ENCODE measurements at regions not wholly inside any gene's neighbourhood (a gene's known extent, or its start where the extent isn't known, plus 50 kb on each side); places are given as distances from the start of the nearest gene placed in this dataset.

DNA sequence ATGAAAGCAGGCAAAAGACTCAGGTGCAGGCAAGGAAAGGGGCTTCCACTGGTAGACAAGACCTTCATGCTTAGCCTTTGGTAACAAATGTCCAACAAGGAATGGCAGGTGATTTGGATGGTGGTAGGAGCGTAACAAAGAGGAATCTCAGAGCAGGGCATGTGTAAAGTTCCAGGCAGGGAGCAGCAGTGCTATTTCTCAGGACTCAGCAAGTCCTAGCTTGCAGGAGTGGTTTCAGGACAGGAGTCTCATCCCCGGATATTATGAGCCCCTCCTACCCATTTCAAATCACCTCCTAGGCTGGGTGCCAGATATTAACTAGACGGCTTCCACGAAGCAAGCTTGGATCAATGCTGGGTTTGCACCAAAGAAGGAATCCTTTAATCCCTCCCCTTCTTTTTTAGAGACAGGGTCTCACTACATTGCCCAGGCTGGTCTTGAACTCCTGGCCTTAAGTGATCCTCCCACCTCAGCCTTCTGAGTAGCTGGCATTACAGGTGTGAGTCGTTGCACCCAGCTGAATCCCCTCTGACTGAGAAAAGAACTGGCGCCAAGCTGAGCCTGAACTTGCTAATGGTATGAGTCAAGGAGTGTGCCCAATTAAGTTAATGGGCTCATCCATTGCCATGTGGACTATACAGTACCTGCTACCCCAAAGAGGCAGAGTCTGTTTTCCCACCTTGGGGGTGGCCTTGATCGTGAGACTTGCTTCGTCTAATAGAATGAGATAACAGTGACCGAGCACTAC is 190.3 kb downstream of the ARL4C start:
- Histone ChIP-seq H3K4me1 (ENCODE audit: control insufficient read depth, insufficient read depth, low read length) (peaks cover 21% of the 10 kb centered on the region), H3K9ac (ENCODE audit: low read length) (no peak overlapping the region), H3K9me3 (ENCODE audit: control insufficient read depth, insufficient read depth, low read depth, low read length) (peaks cover 4% of the 10 kb centered on the region), H3K4me3 (ENCODE audit: low read depth, low read length) (no peak overlapping the region), H3K36me3 (ENCODE audit: control insufficient read depth, insufficient read depth, low read length) (no peaks in the 10 kb centered on the region), H3K27ac (ENCODE audit: low read depth, low read length) (no peak overlapping the region), H3K27me3 (ENCODE audit: control insufficient read depth, insufficient read depth, low read length) (no peaks in the 10 kb centered on the region)

GRCh38 chr2:234305846-234306245 is 191.0 kb downstream of the ARL4C start:
- Histone ChIP-seq H3K27ac (ENCODE audit: low read depth, low read length) (no peak overlapping the region), H3K4me1 (ENCODE audit: control insufficient read depth, insufficient read depth, low read length) (peaks cover 21% of the 10 kb centered on the region)

DNA sequence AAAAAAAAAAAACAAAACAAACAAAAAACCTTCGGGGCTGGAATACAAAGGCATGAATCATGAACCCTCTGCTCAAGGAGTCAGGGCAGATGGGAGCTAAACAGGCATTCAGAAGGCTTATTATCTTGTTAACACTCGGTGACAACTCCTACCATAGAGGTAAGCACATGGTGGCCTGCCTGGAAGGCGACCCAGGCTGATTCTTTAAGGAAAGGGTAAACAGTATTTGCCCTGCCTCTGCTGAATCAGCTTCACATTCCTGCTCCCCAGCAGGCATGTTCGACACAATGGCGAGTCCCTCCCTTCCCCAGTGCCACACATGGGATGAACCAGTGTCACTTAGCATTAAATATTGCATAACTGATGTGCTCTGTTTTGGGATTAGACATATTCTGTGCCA is 191.9 kb downstream of the ARL4C start:
- Histone ChIP-seq H3K4me3 (ENCODE audit: low read depth, low read length) (no peak overlapping the region), H3K9me3 (ENCODE audit: control insufficient read depth, insufficient read depth, low read depth, low read length) (peaks cover 4% of the 10 kb centered on the region), H3K27ac (ENCODE audit: low read depth, low read length) (no peak overlapping the region), H3K27me3 (ENCODE audit: control insufficient read depth, insufficient read depth, low read length) (no peaks in the 10 kb centered on the region), H3K36me3 (ENCODE audit: control insufficient read depth, insufficient read depth, low read length) (no peaks in the 10 kb centered on the region), H3K9ac (ENCODE audit: low read length) (no peak overlapping the region), H3K4me1 (ENCODE audit: control insufficient read depth, insufficient read depth, low read length) (peaks cover 21% of the 10 kb centered on the region)

More at GRCh38 chr2:234305846-234306245, 191.0 kb downstream of the ARL4C start:
- H3K9ac ChIP-seq (ENCODE audit: low read length): no peak overlapping the region
- peaks cover 4% of the 10 kb centered on the region for H3K9me3 ChIP-seq (ENCODE audit: control insufficient read depth, insufficient read depth, low read depth, low read length)
- no peak overlapping the region for H3K4me3 ChIP-seq (ENCODE audit: low read depth, low read length)
- H3K27me3 ChIP-seq (ENCODE audit: control insufficient read depth, insufficient read depth, low read length): no peaks in the 10 kb centered on the region
- H3K36me3 ChIP-seq (ENCODE audit: control insufficient read depth, insufficient read depth, low read length): no peaks in the 10 kb centered on the region

- Histone ChIP-seq H3K4me3 (ENCODE audit: low read depth, low read length) (no peak overlapping the region), H3K9me3 (ENCODE audit: control insufficient read depth, insufficient read depth, low read depth, low read length) (peaks cover 4% of the 10 kb centered on the region), H3K9ac (ENCODE audit: low read length) (no peak overlapping the region), H3K27me3 (ENCODE audit: control insufficient read depth, insufficient read depth, low read length) (no peaks in the 10 kb centered on the region), H3K4me1 (ENCODE audit: control insufficient read depth, insufficient read depth, low read length) (peaks cover 21% of the 10 kb centered on the region), H3K27ac (ENCODE audit: low read depth, low read length) (no peak overlapping the region), H3K36me3 (ENCODE audit: control insufficient read depth, insufficient read depth, low read length) (no peaks in the 10 kb centered on the region)
Measured at GRCh38 chr2:234302664-234302991, 194.3 kb downstream of the ARL4C start.

DNA sequence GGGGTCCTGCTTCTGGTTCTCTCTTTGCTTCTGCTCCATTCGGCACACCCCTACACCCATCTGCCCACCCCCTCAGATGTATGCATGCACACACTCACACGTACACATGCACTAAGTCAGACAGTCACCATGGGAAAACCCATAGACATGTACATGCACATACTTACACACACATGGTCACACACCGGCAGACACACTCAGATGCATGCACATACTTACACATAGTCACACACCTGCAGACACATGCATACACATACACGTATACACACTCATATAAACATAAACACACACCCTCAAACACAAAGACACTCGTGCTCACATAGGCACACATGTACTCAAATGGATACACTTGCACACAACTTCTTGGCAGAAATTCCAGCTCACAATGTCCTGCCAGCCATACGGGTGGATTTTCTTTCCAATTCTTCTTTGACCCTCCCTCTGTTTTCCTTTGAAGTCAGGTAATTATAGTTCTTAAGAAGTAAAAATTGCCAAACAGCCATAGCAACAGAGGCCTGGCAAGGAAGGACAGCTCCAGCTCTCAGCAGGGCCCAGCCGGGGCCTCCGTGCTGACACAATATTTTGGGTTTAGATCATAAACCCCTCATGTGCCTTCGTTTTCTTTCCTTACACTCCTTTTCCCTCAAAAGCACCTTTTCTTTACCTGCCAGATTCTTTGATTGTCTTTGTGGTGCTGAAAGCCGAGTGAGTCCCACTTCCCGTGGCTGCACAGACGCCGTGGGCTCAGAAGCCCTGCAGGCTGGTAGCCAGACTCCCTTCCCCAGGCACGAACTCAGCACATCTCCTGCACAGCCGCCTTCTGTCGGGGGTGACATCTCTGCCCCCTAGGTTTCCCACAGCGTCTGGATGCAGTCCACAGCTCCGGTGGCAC is 195.7 kb downstream of the ARL4C start:
- Histone ChIP-seq H3K27me3 (ENCODE audit: control insufficient read depth, insufficient read depth, low read length) (no peaks in the 10 kb centered on the region), H3K9ac (ENCODE audit: low read length) (no peak overlapping the region), H3K36me3 (ENCODE audit: control insufficient read depth, insufficient read depth, low read length) (no peaks in the 10 kb centered on the region), H3K4me3 (ENCODE audit: low read depth, low read length) (no peak overlapping the region), H3K4me1 (ENCODE audit: control insufficient read depth, insufficient read depth, low read length) (peaks cover 19% of the 10 kb centered on the region), H3K9me3 (ENCODE audit: control insufficient read depth, insufficient read depth, low read depth, low read length) (no peaks in the 10 kb centered on the region), H3K27ac (ENCODE audit: low read depth, low read length) (no peak overlapping the region)

DNA sequence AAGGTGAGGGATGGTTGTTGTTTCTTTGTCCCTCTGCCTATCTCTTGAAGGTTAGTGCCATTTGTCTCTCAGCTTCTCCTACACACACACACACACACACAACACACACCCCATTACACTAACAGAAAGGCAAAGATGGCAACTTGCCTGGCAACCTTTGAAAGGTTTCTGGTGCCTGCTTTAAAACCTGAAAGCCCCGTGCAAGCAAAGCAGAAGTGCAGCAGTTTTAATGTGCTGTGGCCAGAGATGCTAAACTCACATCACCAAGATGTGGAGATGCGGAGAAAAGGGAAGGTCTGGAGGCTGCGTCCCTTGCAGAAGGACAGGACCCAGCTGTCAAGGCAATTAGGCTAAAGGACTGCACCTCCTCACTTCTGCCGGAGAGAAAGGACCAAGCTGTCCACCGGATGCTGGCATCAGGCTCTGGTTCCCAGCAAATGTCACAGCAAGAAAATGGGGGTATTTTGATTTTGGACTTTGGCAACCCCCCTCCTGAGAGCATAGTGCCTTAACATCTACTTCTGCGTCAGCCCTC is 196.4 kb downstream of the ARL4C start:
- Histone ChIP-seq H3K27ac (ENCODE audit: low read depth, low read length) (no peak overlapping the region), H3K36me3 (ENCODE audit: control insufficient read depth, insufficient read depth, low read length) (no peaks in the 10 kb centered on the region), H3K4me1 (ENCODE audit: control insufficient read depth, insufficient read depth, low read length) (peaks cover 12% of the 10 kb centered on the region), H3K9ac (ENCODE audit: low read length) (no peak overlapping the region), H3K4me3 (ENCODE audit: low read depth, low read length) (no peak overlapping the region), H3K9me3 (ENCODE audit: control insufficient read depth, insufficient read depth, low read depth, low read length) (no peaks in the 10 kb centered on the region), H3K27me3 (ENCODE audit: control insufficient read depth, insufficient read depth, low read length) (no peaks in the 10 kb centered on the region)

DNA sequence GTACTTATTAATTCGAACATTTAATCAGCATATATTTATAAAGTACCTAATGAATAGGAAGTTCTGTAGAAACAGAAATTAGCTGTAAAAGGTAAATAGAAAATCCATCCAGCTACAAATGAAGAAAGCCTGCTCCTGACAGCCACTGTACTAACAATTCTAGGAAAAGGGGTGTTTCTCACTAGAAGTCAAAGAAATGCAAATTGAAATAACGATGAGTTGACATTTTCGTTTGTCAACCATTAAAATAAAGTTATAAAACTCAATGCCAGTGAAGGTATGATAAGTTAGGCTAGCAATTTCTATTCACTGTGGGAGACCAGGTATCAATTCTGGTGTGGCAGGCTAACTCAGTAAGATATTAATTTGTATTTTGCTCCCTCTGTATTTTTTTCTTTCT is 198.0 kb downstream of the ARL4C start:
- Histone ChIP-seq H3K4me1 (ENCODE audit: control insufficient read depth, insufficient read depth, low read length) (no peaks in the 10 kb centered on the region), H3K9ac (ENCODE audit: low read length) (no peak overlapping the region)

DNA sequence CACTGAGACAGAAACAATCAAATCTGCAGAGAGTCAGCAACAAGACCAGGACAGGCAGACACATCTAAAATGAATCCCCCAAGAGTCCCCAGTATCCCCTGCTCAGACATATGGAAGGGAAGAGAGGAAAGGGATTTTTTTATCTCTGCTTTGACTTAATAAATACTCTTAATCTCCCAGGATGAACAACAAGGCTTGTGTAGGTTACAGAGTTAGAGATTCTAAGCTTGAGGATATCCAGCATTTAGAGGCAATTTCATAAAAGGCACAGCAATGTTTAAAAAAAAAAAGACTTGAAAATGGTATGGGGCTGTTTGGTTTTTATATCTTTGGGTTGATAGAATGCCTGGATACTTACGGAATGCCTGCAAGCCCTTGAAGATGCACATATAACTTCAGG is 199.9 kb downstream of the ARL4C start:
- no peaks in the 10 kb centered on the region for H3K36me3 ChIP-seq (ENCODE audit: control insufficient read depth, insufficient read depth, low read length)
- no peak overlapping the region for H3K9ac ChIP-seq (ENCODE audit: low read length)
- H3K27ac ChIP-seq (ENCODE audit: low read depth, low read length): no peak overlapping the region
- H3K9me3 ChIP-seq (ENCODE audit: control insufficient read depth, insufficient read depth, low read depth, low read length): no peaks in the 10 kb centered on the region
- no peaks in the 10 kb centered on the region for H3K27me3 ChIP-seq (ENCODE audit: control insufficient read depth, insufficient read depth, low read length)
- no peaks in the 10 kb centered on the region; the same call in 1 of the 2 replicates for H3K4me1 ChIP-seq (ENCODE audit: control insufficient read depth, insufficient read depth, low read length)
- H3K4me3 ChIP-seq (ENCODE audit: low read depth, low read length): no peak overlapping the region

More for the DNA sequence above, 198.0 kb downstream of the ARL4C start:
- Histone ChIP-seq H3K4me3 (ENCODE audit: low read depth, low read length) (no peak overlapping the region), H3K9me3 (ENCODE audit: control insufficient read depth, insufficient read depth, low read depth, low read length) (no peaks in the 10 kb centered on the region), H3K27me3 (ENCODE audit: control insufficient read depth, insufficient read depth, low read length) (no peaks in the 10 kb centered on the region), H3K27ac (ENCODE audit: low read depth, low read length) (no peak overlapping the region), H3K36me3 (ENCODE audit: control insufficient read depth, insufficient read depth, low read length) (no peaks in the 10 kb centered on the region)

- Histone ChIP-seq H3K4me1 (ENCODE audit: control insufficient read depth, insufficient read depth, low read length) (no peaks in the 10 kb centered on the region; the same call in 1 of the 2 replicates), H3K36me3 (ENCODE audit: control insufficient read depth, insufficient read depth, low read length) (no peaks in the 10 kb centered on the region), H3K27ac (ENCODE audit: low read depth, low read length) (no peak overlapping the region)
Measured at GRCh38 chr2:234293973-234294372, 202.9 kb downstream of the ARL4C start.

GRCh38 chr2:234292962-234293243 is 204.0 kb downstream of the ARL4C start:
- Histone ChIP-seq H3K27me3 (ENCODE audit: control insufficient read depth, insufficient read depth, low read length) (no peaks in the 10 kb centered on the region), H3K27ac (ENCODE audit: low read depth, low read length) (no peak overlapping the region), H3K9me3 (ENCODE audit: control insufficient read depth, insufficient read depth, low read depth, low read length) (no peaks in the 10 kb centered on the region), H3K4me1 (ENCODE audit: control insufficient read depth, insufficient read depth, low read length) (no peaks in the 10 kb centered on the region; the same call in 1 of the 2 replicates), H3K9ac (ENCODE audit: low read length) (no peak overlapping the region), H3K36me3 (ENCODE audit: control insufficient read depth, insufficient read depth, low read length) (no peaks in the 10 kb centered on the region), H3K4me3 (ENCODE audit: low read depth, low read length) (no peak overlapping the region)

More at GRCh38 chr2:234293973-234294372, 202.9 kb downstream of the ARL4C start:
- Histone ChIP-seq H3K9me3 (ENCODE audit: control insufficient read depth, insufficient read depth, low read depth, low read length) (no peaks in the 10 kb centered on the region), H3K9ac (ENCODE audit: low read length) (no peak overlapping the region), H3K4me3 (ENCODE audit: low read depth, low read length) (no peak overlapping the region), H3K27me3 (ENCODE audit: control insufficient read depth, insufficient read depth, low read length) (no peaks in the 10 kb centered on the region)

Data from HUES6 (cell line).